Epithelial cell of proximal tubule (primary cell): ENCODE measurements at regions not wholly inside any gene's neighbourhood (a gene's known extent, or its start where the extent isn't known, plus 50 kb on each side); places are given as distances from the start of the nearest gene placed in this dataset.

Experiments
- DNase-seq: peaks from one replicate; pipeline ENCODE4 v3.0.0-alpha.2; 2011; ENCODE audit warnings: low read depth
- H3K4me3 ChIP-seq: 2 replicates; pipeline ENCODE4 v1.5.1; 2011; ENCODE audit warnings: low read depth, mild to moderate bottlenecking, low read length
- CTCF ChIP-seq: conservative IDR thresholded peaks from 2 replicates; pipeline ENCODE4 v1.5.1; 2012; ENCODE audit warnings: low read depth, mild to moderate bottlenecking, low read length

- no peak for TF ChIP-seq CTCF
- no peak overlapping the region for H3K4me3 ChIP-seq
- no peak for DNase-seq
Observed at GRCh38 chr5:5902678-5903646, 475.4 kb downstream of the MED10 start.

GRCh38 chr5:5900350-5900749 lies 477.9 kb downstream of the ICE1 start:
- no peak for DNase-seq
- no peak for TF ChIP-seq CTCF
- H3K4me3 ChIP-seq, result no peak overlapping the region

- H3K4me3 ChIP-seq, result no peak overlapping the region
- no peak for DNase-seq
- no peak for TF ChIP-seq CTCF
Observed at GRCh38 chr5:5899716-5900115, 477.2 kb downstream of the ICE1 start.

GRCh38 chr5:5888284-5888683 lies 465.8 kb downstream of the ICE1 start:
- no peak for DNase-seq
- no peak for TF ChIP-seq CTCF
- H3K4me3 ChIP-seq, result no peak overlapping the region

GRCh38 chr5:5887833-5888232 lies 465.4 kb downstream of the ICE1 start:
- DNase-seq, result no peak
- H3K4me3 ChIP-seq, result no peak overlapping the region
- TF ChIP-seq CTCF, result no peak

- H3K4me3 ChIP-seq, result no peak overlapping the region
- no peak for DNase-seq
- TF ChIP-seq CTCF, result peak; percentile 46
Observed at GRCh38 chr5:5886812-5887486, 464.5 kb downstream of the ICE1 start.
